Muscle layer of duodenum (tissue), 2 donors: ENCODE measurements at regions not wholly inside any gene's neighbourhood (a gene's known extent, or its start where the extent isn't known, plus 50 kb on each side); places are given as distances from the start of the nearest gene placed in this dataset.

Source experiments
- H3K27ac ChIP-seq: one replicate; pipeline ENCODE4 v1.7.0; 2013; ENCODE audit warnings: mild to moderate bottlenecking, low read length
- H3K27me3 ChIP-seq: one replicate; pipeline ENCODE4 v1.7.0; 2013; ENCODE audit warnings: low read depth, mild to moderate bottlenecking, control low read depth, low read length
- H3K36me3 ChIP-seq, 2 donors: one replicate each; pipeline ENCODE4 v1.7.0; 2013; ENCODE audit warnings: low read length in 2 of 2, control low read depth in 1 of 2, mild to moderate bottlenecking in 1 of 2; ENCODE audit not compliant: insufficient read depth in 2 of 2, control insufficient read depth in 1 of 2
- H3K4me1 ChIP-seq, 2 donors: one replicate each; pipeline ENCODE4 v1.7.0; 2013; ENCODE audit warnings: low read length in 2 of 2, mild to moderate bottlenecking in 2 of 2, control low read depth in 1 of 2, moderate library complexity in 1 of 2; ENCODE audit not compliant: insufficient read depth in 2 of 2, control insufficient read depth in 1 of 2
- H3K4me3 ChIP-seq, 2 donors: one replicate each; pipeline ENCODE4 v1.7.0; 2013; ENCODE audit warnings: low read length in 2 of 2, low read depth in 1 of 2, mild to moderate bottlenecking in 1 of 2
- H3K9me3 ChIP-seq, 2 donors: one replicate each; pipeline ENCODE4 v1.7.0; 2013; ENCODE audit warnings: low read length in 2 of 2, control low read depth in 1 of 2, mild to moderate bottlenecking in 1 of 2; ENCODE audit not compliant: control insufficient read depth in 1 of 2
- donor health status: healthy.

- no peaks in the 10 kb centered on the region for H3K9me3 ChIP-seq
- H3K4me1 ChIP-seq = no peaks in the 10 kb centered on the region
- H3K4me3 ChIP-seq = no peak overlapping the region
- no peak overlapping the region for H3K27ac ChIP-seq
- H3K36me3 ChIP-seq = no peaks in the 10 kb centered on the region
- no peaks in the 10 kb centered on the region for H3K27me3 ChIP-seq
Observed at GRCh38 chr2:12334412-12334966, 382.2 kb upstream of the TRIB2 start.

- no peak overlapping the region for H3K27ac ChIP-seq
- H3K4me3 ChIP-seq = no peak overlapping the region
- H3K9me3 ChIP-seq = no peaks in the 10 kb centered on the region
- no peaks in the 10 kb centered on the region for H3K4me1 ChIP-seq
- H3K36me3 ChIP-seq = no peaks in the 10 kb centered on the region
- no peaks in the 10 kb centered on the region for H3K27me3 ChIP-seq
Observed at GRCh38 chr2:12335131-12335530, 381.6 kb upstream of the TRIB2 start.

GRCh38 chr2:12335995-12336394, 380.7 kb upstream of the TRIB2 start:
- Histone ChIP-seq H3K27me3 (no peaks in the 10 kb centered on the region), H3K4me1 (no peaks in the 10 kb centered on the region), H3K27ac (no peak overlapping the region), H3K9me3 (no peaks in the 10 kb centered on the region), H3K4me3 (no peak overlapping the region), H3K36me3 (no peaks in the 10 kb centered on the region)

GRCh38 chr2:12338946-12339697, 377.6 kb upstream of the TRIB2 start:
- H3K27ac ChIP-seq = no peak overlapping the region
- no peaks in the 10 kb centered on the region for H3K9me3 ChIP-seq
- no peaks in the 10 kb centered on the region for H3K4me1 ChIP-seq
- H3K36me3 ChIP-seq = no peaks in the 10 kb centered on the region
- H3K27me3 ChIP-seq = no peaks in the 10 kb centered on the region
- H3K4me3 ChIP-seq = no peak overlapping the region

- Histone ChIP-seq H3K4me3 (no peak overlapping the region), H3K4me1 (no peaks in the 10 kb centered on the region), H3K9me3 (no peaks in the 10 kb centered on the region), H3K27me3 (no peaks in the 10 kb centered on the region), H3K27ac (no peak overlapping the region), H3K36me3 (no peaks in the 10 kb centered on the region)
Observed at GRCh38 chr2:12340164-12340563, 376.6 kb upstream of the TRIB2 start.

- H3K9me3 ChIP-seq = no peaks in the 10 kb centered on the region
- no peaks in the 10 kb centered on the region for H3K27me3 ChIP-seq
- no peaks in the 10 kb centered on the region for H3K4me1 ChIP-seq
- H3K36me3 ChIP-seq = no peaks in the 10 kb centered on the region
- H3K27ac ChIP-seq = no peak overlapping the region
- no peak overlapping the region for H3K4me3 ChIP-seq
Observed at GRCh38 chr2:12341215-12341614, 375.5 kb upstream of the TRIB2 start.

GRCh38 chr2:12341920-12342319, 374.8 kb upstream of the TRIB2 start:
- no peak overlapping the region for H3K4me3 ChIP-seq
- no peaks in the 10 kb centered on the region for H3K9me3 ChIP-seq
- H3K27ac ChIP-seq = no peak overlapping the region
- no peaks in the 10 kb centered on the region for H3K27me3 ChIP-seq
- H3K36me3 ChIP-seq = no peaks in the 10 kb centered on the region
- no peaks in the 10 kb centered on the region for H3K4me1 ChIP-seq

- Histone ChIP-seq H3K9me3 (no peaks in the 10 kb centered on the region), H3K4me3 (no peak overlapping the region), H3K4me1 (no peaks in the 10 kb centered on the region), H3K36me3 (no peaks in the 10 kb centered on the region), H3K27ac (no peak overlapping the region), H3K27me3 (no peaks in the 10 kb centered on the region)
Observed at GRCh38 chr2:12343141-12343540, 373.6 kb upstream of the TRIB2 start.

- H3K27ac ChIP-seq = no peak overlapping the region
- no peaks in the 10 kb centered on the region for H3K9me3 ChIP-seq
- no peaks in the 10 kb centered on the region for H3K4me1 ChIP-seq
- no peaks in the 10 kb centered on the region for H3K36me3 ChIP-seq
- no peaks in the 10 kb centered on the region for H3K27me3 ChIP-seq
- H3K4me3 ChIP-seq = no peak overlapping the region
Observed at GRCh38 chr2:12347066-12347493, 369.7 kb upstream of the TRIB2 start.

GRCh38 chr2:12348216-12348615, 368.5 kb upstream of the TRIB2 start:
- H3K36me3 ChIP-seq = no peaks in the 10 kb centered on the region
- no peak overlapping the region for H3K4me3 ChIP-seq
- no peaks in the 10 kb centered on the region for H3K9me3 ChIP-seq
- no peak overlapping the region for H3K27ac ChIP-seq
- H3K27me3 ChIP-seq = no peaks in the 10 kb centered on the region
- H3K4me1 ChIP-seq = no peaks in the 10 kb centered on the region

GRCh38 chr2:12350821-12351220, 365.9 kb upstream of the TRIB2 start:
- no peak overlapping the region for H3K27ac ChIP-seq
- no peaks in the 10 kb centered on the region for H3K36me3 ChIP-seq
- H3K27me3 ChIP-seq = no peaks in the 10 kb centered on the region
- no peaks in the 10 kb centered on the region for H3K4me1 ChIP-seq
- peaks cover 0 to 2% of the 10 kb centered on the region in 2 donors for H3K9me3 ChIP-seq
- no peak overlapping the region for H3K4me3 ChIP-seq

- no peak overlapping the region for H3K4me3 ChIP-seq
- H3K27ac ChIP-seq = no peak overlapping the region
- H3K9me3 ChIP-seq = peaks cover 0 to 4% of the 10 kb centered on the region in 2 donors
- H3K4me1 ChIP-seq = no peaks in the 10 kb centered on the region
- no peaks in the 10 kb centered on the region for H3K27me3 ChIP-seq
- H3K36me3 ChIP-seq = no peaks in the 10 kb centered on the region
Observed at GRCh38 chr2:12352889-12353288, 363.8 kb upstream of the TRIB2 start.
